DND-41 (cell line): ENCODE measurements at regions not wholly inside any gene's neighbourhood (a gene's known extent, or its start where the extent isn't known, plus 50 kb on each side); places are given as distances from the start of the nearest gene placed in this dataset.

Experiments used
- EZH2 ChIP-seq: IDR thresholded peaks from 3 replicates; pipeline ENCODE4 v1.6.1; 2012; ENCODE audit warnings: borderline replicate concordance, low read depth, mild to moderate bottlenecking, moderate library complexity, low read length, inconsistent platforms; ENCODE audit not compliant: severe bottlenecking
- TF ChIP-seq, protein P1 (sequence below): IDR thresholded peaks from 2 replicates; pipeline ENCODE4 v1.5.1; 2012; ENCODE audit warnings: borderline replicate concordance, low read length, moderate library complexity, mild to moderate bottlenecking; ENCODE audit not compliant: poor library complexity, severe bottlenecking; ENCODE audit errors: extremely low read depth

DNA sequence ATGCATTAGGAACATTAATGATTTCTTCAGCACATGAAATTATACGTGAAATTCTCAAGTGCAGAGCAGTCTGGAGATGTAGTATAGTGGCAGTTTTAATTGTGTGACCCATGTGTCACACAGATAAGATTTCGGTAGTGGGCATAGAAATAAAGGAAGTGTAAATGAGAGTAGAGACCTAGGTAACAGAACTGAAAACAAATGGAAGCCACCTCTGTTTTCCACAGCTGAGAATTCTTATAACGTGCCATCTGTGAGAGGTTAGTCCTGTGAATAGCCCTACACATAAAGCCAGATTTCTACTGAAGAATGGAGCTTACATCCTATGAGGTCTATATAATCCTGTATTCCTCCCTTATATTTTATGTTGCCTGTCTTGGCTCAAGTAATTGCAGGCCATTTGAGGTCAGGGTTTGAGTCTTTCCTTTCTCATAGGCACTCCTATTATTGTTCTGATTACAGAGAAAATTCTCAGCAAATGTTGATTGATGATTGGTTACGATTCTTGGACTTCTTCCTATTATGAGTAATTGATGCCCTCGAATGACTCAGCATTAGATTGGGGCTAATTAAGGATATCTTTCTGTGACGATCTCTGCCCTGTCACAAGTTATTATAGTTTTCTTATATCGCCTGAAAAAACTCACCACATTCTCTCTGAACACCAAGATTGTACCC, 258.2 kb downstream of the KIF20B start:
- TF ChIP-seq, protein P1, sequence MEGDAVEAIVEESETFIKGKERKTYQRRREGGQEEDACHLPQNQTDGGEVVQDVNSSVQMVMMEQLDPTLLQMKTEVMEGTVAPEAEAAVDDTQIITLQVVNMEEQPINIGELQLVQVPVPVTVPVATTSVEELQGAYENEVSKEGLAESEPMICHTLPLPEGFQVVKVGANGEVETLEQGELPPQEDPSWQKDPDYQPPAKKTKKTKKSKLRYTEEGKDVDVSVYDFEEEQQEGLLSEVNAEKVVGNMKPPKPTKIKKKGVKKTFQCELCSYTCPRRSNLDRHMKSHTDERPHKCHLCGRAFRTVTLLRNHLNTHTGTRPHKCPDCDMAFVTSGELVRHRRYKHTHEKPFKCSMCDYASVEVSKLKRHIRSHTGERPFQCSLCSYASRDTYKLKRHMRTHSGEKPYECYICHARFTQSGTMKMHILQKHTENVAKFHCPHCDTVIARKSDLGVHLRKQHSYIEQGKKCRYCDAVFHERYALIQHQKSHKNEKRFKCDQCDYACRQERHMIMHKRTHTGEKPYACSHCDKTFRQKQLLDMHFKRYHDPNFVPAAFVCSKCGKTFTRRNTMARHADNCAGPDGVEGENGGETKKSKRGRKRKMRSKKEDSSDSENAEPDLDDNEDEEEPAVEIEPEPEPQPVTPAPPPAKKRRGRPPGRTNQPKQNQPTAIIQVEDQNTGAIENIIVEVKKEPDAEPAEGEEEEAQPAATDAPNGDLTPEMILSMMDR = no peak
- no peak for TF ChIP-seq EZH2
